Thyroid gland (tissue), 4 donors: ENCODE measurements at regions not wholly inside any gene's neighbourhood (a gene's known extent, or its start where the extent isn't known, plus 50 kb on each side); places are given as distances from the start of the nearest gene placed in this dataset. TPM values are rescaled to one million over a fixed set of nuclear protein-coding genes. Genes with fewer than 3 reads are reported as not detected.

Experiments used
- DNase-seq, 2 donors: peaks; one replicate each; pipeline ENCODE4 v3.0.0-alpha.2; 2019
- H3K27ac ChIP-seq, 3 donors: fragments of 200-600 bp; sonication (generic); 1 replicate in 2 of 3; 2 replicates in 1 of 3; pipeline ENCODE4 v1.5.1; 2016 to 2019; ENCODE audit warnings: mild to moderate bottlenecking in 1 of 3, moderate library complexity in 1 of 3
- H3K27me3 ChIP-seq: fragments of 200-600 bp; sonication (generic); one replicate; pipeline ENCODE4 v1.5.1; 2019
- H3K36me3 ChIP-seq, 2 donors: fragments of 200-600 bp; sonication (generic); one replicate each; pipeline ENCODE4 v1.5.1; 2016 to 2019
- H3K4me1 ChIP-seq, 2 donors: fragments of 200-600 bp; sonication (generic); one replicate each; pipeline ENCODE4 v1.5.1; 2017 to 2019
- H3K4me3 ChIP-seq, 3 donors: fragments of 200-600 bp; sonication (generic); replicated peaks in 1 of 3; 1 replicate in 2 of 3; 2 replicates in 1 of 3; pipeline ENCODE4 v1.5.1; 2016; ENCODE audit warnings: mild to moderate bottlenecking in 1 of 3
- H3K9me3 ChIP-seq: fragments of 200-600 bp; sonication (generic); one replicate; pipeline ENCODE4 v1.5.1; 2017
- POLR2A ChIP-seq, 2 donors: fragments of 450-650 bp; IDR thresholded peaks; one replicate each; pipeline ENCODE4 v1.6.1; 2017; ENCODE audit warnings: antibody characterized with exemption in 2 of 2, mild to moderate bottlenecking in 2 of 2, moderate library complexity in 1 of 2
- WGBS, 2 donors: methylation state at CpG; one replicate each; pipeline ENCODE4 v1.1.5; 2017; 5-methylcytosine and 5-hydroxymethylcytosine counted together
- intact Hi-C: fragments of 100-400 bp; cut with DNase I; formaldehyde crosslinking; loops from one replicate; pipeline ENCODE4 v1.15.1; 2023
- small RNA-seq: library from RNA; depleted of rRNA; stranded (forward); fragments of <200 nt; gene quantifications from one replicate; pipeline ENCODE3, GENCODE V24; 2016
- TF ChIP-seq, protein P1 (sequence below), 6 experiments: fragments of 200-600 bp in 3 of 6; fragments of 450-650 bp in 3 of 6; sonication (generic) in 3 of 6; IDR thresholded peaks; one replicate each; pipeline ENCODE4 v1.5.1; 2016 to 2019; ENCODE audit warnings: antibody characterized with exemption in 6 of 6, mild to moderate bottlenecking in 2 of 6, inconsistent platforms in 1 of 6, moderate library complexity in 1 of 6

DNA sequence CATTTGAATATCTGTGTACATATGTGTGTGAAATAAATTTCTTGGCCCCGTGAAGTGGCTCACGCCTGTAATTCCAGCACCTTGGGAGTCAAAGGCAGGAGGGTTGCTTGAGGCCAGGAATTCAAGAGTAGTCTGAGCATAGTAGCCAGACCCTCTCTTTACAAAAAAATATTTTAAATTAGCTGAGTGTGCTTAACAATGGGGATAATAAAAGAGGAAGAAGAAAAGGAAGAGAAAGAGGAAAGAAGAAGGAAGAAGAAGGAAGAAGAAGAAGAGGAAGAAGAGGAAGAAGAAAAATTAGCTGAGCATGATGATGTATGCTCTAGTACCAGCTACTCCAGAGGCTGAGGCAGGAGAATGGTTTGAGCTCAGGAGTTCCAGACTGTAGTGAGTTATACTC lies 52.1 kb upstream of the XPO1 start:
- Histone ChIP-seq H3K27ac (no peak overlapping the region), H3K4me3 (no peak overlapping the region), H3K4me1 (no peaks in the 10 kb centered on the region), H3K36me3 (no peaks in the 10 kb centered on the region), H3K9me3 (no peaks in the 10 kb centered on the region), H3K27me3 (no peaks in the 10 kb centered on the region)
- intact Hi-C loops = no loop called here
- DNase-seq = no peak
- WGBS, 2 donors = 94 to 99% methylated on average over 2 of the region's 2 CpGs
- no peak for TF ChIP-seq POLR2A (IDR thresholded peaks at IDR 0.05)
- TF ChIP-seq, protein P1, sequence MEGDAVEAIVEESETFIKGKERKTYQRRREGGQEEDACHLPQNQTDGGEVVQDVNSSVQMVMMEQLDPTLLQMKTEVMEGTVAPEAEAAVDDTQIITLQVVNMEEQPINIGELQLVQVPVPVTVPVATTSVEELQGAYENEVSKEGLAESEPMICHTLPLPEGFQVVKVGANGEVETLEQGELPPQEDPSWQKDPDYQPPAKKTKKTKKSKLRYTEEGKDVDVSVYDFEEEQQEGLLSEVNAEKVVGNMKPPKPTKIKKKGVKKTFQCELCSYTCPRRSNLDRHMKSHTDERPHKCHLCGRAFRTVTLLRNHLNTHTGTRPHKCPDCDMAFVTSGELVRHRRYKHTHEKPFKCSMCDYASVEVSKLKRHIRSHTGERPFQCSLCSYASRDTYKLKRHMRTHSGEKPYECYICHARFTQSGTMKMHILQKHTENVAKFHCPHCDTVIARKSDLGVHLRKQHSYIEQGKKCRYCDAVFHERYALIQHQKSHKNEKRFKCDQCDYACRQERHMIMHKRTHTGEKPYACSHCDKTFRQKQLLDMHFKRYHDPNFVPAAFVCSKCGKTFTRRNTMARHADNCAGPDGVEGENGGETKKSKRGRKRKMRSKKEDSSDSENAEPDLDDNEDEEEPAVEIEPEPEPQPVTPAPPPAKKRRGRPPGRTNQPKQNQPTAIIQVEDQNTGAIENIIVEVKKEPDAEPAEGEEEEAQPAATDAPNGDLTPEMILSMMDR (IDR thresholded peaks at IDR 0.05) = no peak

DNA sequence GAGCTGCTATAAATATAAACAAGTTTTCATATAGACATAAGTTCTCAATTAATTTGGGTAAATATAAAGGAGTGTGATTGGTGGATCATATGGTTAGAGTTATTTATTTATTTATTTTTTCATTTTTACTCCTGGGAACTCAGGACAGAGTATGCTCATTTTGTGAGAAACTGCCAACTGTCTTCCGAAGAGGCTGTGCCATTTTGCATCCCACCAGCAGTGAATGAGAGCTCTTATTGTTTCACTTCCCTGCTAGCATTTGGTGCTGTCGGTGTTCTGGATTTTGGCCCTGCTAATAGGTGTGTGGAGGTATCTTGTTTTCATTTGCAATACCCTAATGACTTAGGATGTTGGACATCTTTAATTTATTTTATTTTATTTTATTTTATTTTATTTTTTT lies 50.4 kb upstream of the XPO1 start:
- 78 to 94% methylated on average over 2 of the region's 2 CpGs for WGBS, 2 donors
- Histone ChIP-seq H3K9me3 (no peaks in the 10 kb centered on the region), H3K36me3 (no peaks in the 10 kb centered on the region), H3K27me3 (no peaks in the 10 kb centered on the region), H3K4me3 (no peak overlapping the region), H3K27ac (no peak overlapping the region), H3K4me1 (no peaks in the 10 kb centered on the region)
- DNase-seq = no peak
- TF ChIP-seq, protein P1 (IDR thresholded peaks at IDR 0.05) = no peak
- TF ChIP-seq POLR2A (IDR thresholded peaks at IDR 0.05) = no peak
- intact Hi-C loops = no loop called here

Small RNAs in the stretch of these regions (small RNA-seq; reads per million reads assigned to genes)
- not detected for gene RNU6-1145P
- not detected for gene RPS29P10
